H9 (cell line): ENCODE measurements at regions not wholly inside any gene's neighbourhood (a gene's known extent, or its start where the extent isn't known, plus 50 kb on each side); places are given as distances from the start of the nearest gene placed in this dataset.

Experiments used
- DNase-seq: peaks from one replicate; pipeline ENCODE4 v3.0.0-alpha.2; 2017
- H2AFZ ChIP-seq: one replicate; pipeline ENCODE4 v1.6.1; 2013; ENCODE audit warnings: mild to moderate bottlenecking, low read length, control low read depth, moderate library complexity
- H2AK5ac ChIP-seq: 2 replicates; pipeline ENCODE4 v1.6.1; 2013; ENCODE audit warnings: low read length, control low read depth, mixed read lengths; ENCODE audit not compliant: insufficient read length
- H2BK120ac ChIP-seq: one replicate; pipeline ENCODE4 v1.6.1; 2013; ENCODE audit warnings: low read depth, mild to moderate bottlenecking, low read length, control low read depth, inconsistent platforms; ENCODE audit not compliant: poor library complexity, severe bottlenecking
- H2BK12ac ChIP-seq: 2 replicates; pipeline ENCODE4 v1.6.1; 2013; ENCODE audit warnings: low read length, control low read depth, mixed read lengths, low read depth; ENCODE audit not compliant: insufficient read length
- H2BK15ac ChIP-seq: 2 replicates; pipeline ENCODE4 v1.6.1; 2013; ENCODE audit warnings: low read depth, low read length, control low read depth
- H2BK20ac ChIP-seq: one replicate; pipeline ENCODE4 v1.6.1; 2013; ENCODE audit warnings: low read depth, mild to moderate bottlenecking, low read length, control low read depth, inconsistent platforms; ENCODE audit not compliant: poor library complexity, severe bottlenecking
- H2BK5ac ChIP-seq: 2 replicates; pipeline ENCODE4 v1.6.1; 2013; ENCODE audit warnings: low read length, control low read depth, mixed read lengths; ENCODE audit not compliant: insufficient read length
- H3K14ac ChIP-seq: 2 replicates; pipeline ENCODE4 v1.6.1; 2013; ENCODE audit warnings: low read length, control low read depth; ENCODE audit not compliant: insufficient read depth
- H3K18ac ChIP-seq: 2 replicates; pipeline ENCODE4 v1.6.1; 2013; ENCODE audit warnings: low read depth, mild to moderate bottlenecking, mixed read lengths, low read length, control low read depth; ENCODE audit not compliant: insufficient read length
- H3K23ac ChIP-seq: 2 replicates; pipeline ENCODE4 v1.6.1; 2013; ENCODE audit warnings: low read length, control low read depth, mixed read lengths, low read depth; ENCODE audit not compliant: insufficient read length
- H3K23me2 ChIP-seq: 2 replicates; pipeline ENCODE4 v1.6.1; 2013; ENCODE audit warnings: low read depth, mild to moderate bottlenecking, mixed read lengths, low read length, control low read depth; ENCODE audit not compliant: insufficient read length, poor library complexity, severe bottlenecking
- H3K27ac ChIP-seq: 2 replicates; pipeline ENCODE4 v1.5.1; 2013; ENCODE audit warnings: low read length, control low read depth, mixed read lengths, low read depth; ENCODE audit not compliant: insufficient read length
- H3K27me3 ChIP-seq: 2 replicates; pipeline ENCODE4 v1.6.1; 2013; ENCODE audit warnings: low read length, control low read depth, inconsistent platforms; ENCODE audit not compliant: insufficient read depth
- H3K4ac ChIP-seq: 2 replicates; pipeline ENCODE4 v1.6.1; 2013; ENCODE audit warnings: low read depth, mild to moderate bottlenecking, control low read depth, inconsistent platforms, low read length, moderate library complexity
- H3K4me1 ChIP-seq: 2 replicates; pipeline ENCODE4 v1.6.1; 2013; ENCODE audit warnings: low read length, control low read depth, inconsistent platforms; ENCODE audit not compliant: insufficient read depth
- H3K4me2 ChIP-seq: 2 replicates; pipeline ENCODE4 v1.6.1; 2013; ENCODE audit warnings: low read length, control low read depth, mixed read lengths; ENCODE audit not compliant: insufficient read length, insufficient read depth
- H3K56ac ChIP-seq: 2 replicates; pipeline ENCODE4 v1.6.1; 2013; ENCODE audit warnings: low read depth, mild to moderate bottlenecking, mixed read lengths, low read length, control low read depth; ENCODE audit not compliant: insufficient read length
- H3K79me1 ChIP-seq: 2 replicates; pipeline ENCODE4 v1.6.1; 2013; ENCODE audit warnings: low read depth, mild to moderate bottlenecking, moderate library complexity, low read length, control low read depth, inconsistent platforms; ENCODE audit not compliant: insufficient read depth, poor library complexity, severe bottlenecking
- H3K79me2 ChIP-seq: 2 replicates; pipeline ENCODE4 v1.6.1; 2013; ENCODE audit warnings: low read length, control low read depth, inconsistent platforms; ENCODE audit not compliant: insufficient read depth
- H3K9ac ChIP-seq: 2 replicates; pipeline ENCODE4 v1.6.1; 2013; ENCODE audit warnings: low read length, control low read depth, mixed read lengths; ENCODE audit not compliant: insufficient read length; ENCODE audit errors: extremely low read depth
- H3K9me3 ChIP-seq: one replicate; pipeline ENCODE4 v1.6.1; 2013; ENCODE audit warnings: low read depth, low read length, inconsistent platforms; ENCODE audit not compliant: control insufficient read depth
- H3T11ph ChIP-seq: one replicate; pipeline ENCODE4 v1.6.1; 2013; ENCODE audit warnings: mild to moderate bottlenecking, low read length, control low read depth, inconsistent platforms
- H4K20me1 ChIP-seq: one replicate; pipeline ENCODE4 v1.6.1; 2013; ENCODE audit not compliant: control insufficient read depth, insufficient read length, insufficient read depth
- H4K5ac ChIP-seq: 2 replicates; pipeline ENCODE4 v1.6.1; 2013; ENCODE audit warnings: low read depth, mild to moderate bottlenecking, mixed read lengths, low read length, control low read depth; ENCODE audit not compliant: insufficient read length
- H4K8ac ChIP-seq: replicated peaks from 2 replicates; pipeline ENCODE4 v1.6.1; 2013; ENCODE audit warnings: low read length, control low read depth, mixed read lengths, low read depth; ENCODE audit not compliant: insufficient read length
- H4K91ac ChIP-seq: 2 replicates; pipeline ENCODE4 v1.6.1; 2013; ENCODE audit warnings: low read depth, mild to moderate bottlenecking, moderate library complexity, mixed read lengths, low read length, control low read depth; ENCODE audit not compliant: insufficient read length
- H3K27ac Mint-ChIP-seq, 3 experiments: 2 replicates in 2 of 3; 3 replicates in 1 of 3; pipeline ENCODE4 v1.8.0; 2020 to 2021; ENCODE audit warnings: mixed read lengths in 3 of 3, mild to moderate bottlenecking in 1 of 3, moderate library complexity in 1 of 3
- H3K27me3 Mint-ChIP-seq: 2 replicates; pipeline ENCODE4 v1.8.0; 2021; ENCODE audit warnings: low read depth, mild to moderate bottlenecking, moderate library complexity, mixed read lengths
- H3K36me3 Mint-ChIP-seq, 3 experiments: 2 replicates in 2 of 3; 3 replicates in 1 of 3; pipeline ENCODE4 v1.8.0; 2020 to 2021; ENCODE audit warnings: low read depth in 3 of 3, mixed read lengths in 3 of 3; ENCODE audit not compliant: insufficient read depth in 1 of 3
- H3K4me1 Mint-ChIP-seq, 2 experiments: 2 replicates each; pipeline ENCODE4 v1.8.0; 2020; ENCODE audit warnings: mixed read lengths in 2 of 2
- H3K4me3 Mint-ChIP-seq, 2 experiments: 2 replicates in 1 of 2; 3 replicates in 1 of 2; pipeline ENCODE4 v1.8.0; 2020 to 2021; ENCODE audit warnings: mild to moderate bottlenecking in 2 of 2, mixed read lengths in 2 of 2, moderate library complexity in 1 of 2
- H3K9me3 Mint-ChIP-seq, 2 experiments: 2 replicates in 1 of 2; 3 replicates in 1 of 2; pipeline ENCODE4 v1.8.0; 2020; ENCODE audit warnings: mild to moderate bottlenecking in 2 of 2, mixed read lengths in 2 of 2, moderate library complexity in 1 of 2
- WGBS: extraction: QIAGEN DNeasy Blood & Tissue Kit; methylation state at CpG from one replicate; pipeline ENCODE4 v1.1.7; 2013; ENCODE audit warnings: missing lambda C conversion rate, low lambda C conversion rate, mixed read lengths; ENCODE audit not compliant: insufficient read length; ENCODE audit errors: extremely low coverage; 5-methylcytosine and 5-hydroxymethylcytosine counted together
- TF ChIP-seq, protein P1 (sequence below): fragments of 200-600 bp; sonication (generic); conservative IDR thresholded peaks from 3 replicates; pipeline ENCODE4 v1.8.0; 2021; ENCODE audit warnings: antibody characterized with exemption, mild to moderate bottlenecking

DNA sequence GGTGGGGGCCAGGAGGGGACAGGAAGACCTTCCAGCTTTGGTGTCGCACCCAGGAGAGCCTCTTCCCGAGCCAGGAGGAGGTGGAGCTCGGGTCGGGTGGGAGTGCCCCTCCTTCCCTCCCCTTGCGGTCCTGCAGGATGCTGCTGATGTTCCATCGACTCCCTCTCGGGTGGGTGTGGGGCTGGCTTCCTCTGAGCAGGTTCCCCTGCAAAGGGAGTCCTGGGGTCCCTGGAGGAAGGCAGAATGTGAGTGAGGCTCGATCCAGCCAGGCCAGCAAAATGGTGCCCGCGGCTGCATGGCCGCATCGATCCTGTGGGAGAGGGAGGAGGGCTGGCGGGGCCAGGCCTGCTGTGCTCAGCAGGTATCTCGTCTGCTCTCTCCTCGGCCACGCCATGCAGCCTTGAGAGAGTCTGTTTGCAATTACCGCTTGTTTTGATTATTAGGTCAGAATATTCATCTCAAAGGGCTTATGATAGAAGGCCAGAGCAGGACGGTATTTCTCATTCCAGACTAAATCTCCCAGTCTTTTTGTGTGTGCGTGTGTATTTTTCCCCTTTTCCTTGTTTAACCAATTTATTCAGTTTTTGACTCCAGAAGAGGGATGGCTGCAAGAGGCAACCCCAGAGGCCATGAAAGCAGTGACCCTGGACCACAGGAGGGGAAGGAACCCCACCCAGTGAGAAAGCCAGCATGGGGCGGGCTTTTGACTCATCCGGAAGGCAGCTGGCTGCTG, 137.3 kb upstream of the ZMIZ1 start:
- TF ChIP-seq, protein P1, sequence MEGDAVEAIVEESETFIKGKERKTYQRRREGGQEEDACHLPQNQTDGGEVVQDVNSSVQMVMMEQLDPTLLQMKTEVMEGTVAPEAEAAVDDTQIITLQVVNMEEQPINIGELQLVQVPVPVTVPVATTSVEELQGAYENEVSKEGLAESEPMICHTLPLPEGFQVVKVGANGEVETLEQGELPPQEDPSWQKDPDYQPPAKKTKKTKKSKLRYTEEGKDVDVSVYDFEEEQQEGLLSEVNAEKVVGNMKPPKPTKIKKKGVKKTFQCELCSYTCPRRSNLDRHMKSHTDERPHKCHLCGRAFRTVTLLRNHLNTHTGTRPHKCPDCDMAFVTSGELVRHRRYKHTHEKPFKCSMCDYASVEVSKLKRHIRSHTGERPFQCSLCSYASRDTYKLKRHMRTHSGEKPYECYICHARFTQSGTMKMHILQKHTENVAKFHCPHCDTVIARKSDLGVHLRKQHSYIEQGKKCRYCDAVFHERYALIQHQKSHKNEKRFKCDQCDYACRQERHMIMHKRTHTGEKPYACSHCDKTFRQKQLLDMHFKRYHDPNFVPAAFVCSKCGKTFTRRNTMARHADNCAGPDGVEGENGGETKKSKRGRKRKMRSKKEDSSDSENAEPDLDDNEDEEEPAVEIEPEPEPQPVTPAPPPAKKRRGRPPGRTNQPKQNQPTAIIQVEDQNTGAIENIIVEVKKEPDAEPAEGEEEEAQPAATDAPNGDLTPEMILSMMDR = no peak
- Mint-ChIP-seq H3K4me1 (peaks cover 17 to 28% of the 10 kb centered on the region in 2 experiments), H3K9me3 (no peaks in the 10 kb centered on the region), H3K36me3 (no peaks in the 10 kb centered on the region), H3K27me3 (peaks cover 50% of the 10 kb centered on the region), H3K27ac (no peak overlapping the region; a peak in 1 of 7 replicates), H3K4me3 (no peak overlapping the region)
- Histone ChIP-seq H2BK15ac (no peak overlapping the region), H2BK20ac (no peak overlapping the region), H3K79me1 (no peaks in the 10 kb centered on the region), H4K8ac (no peak overlapping the region), H3K79me2 (no peaks in the 10 kb centered on the region), H2BK5ac (no peak overlapping the region), H3K9ac (no peak overlapping the region), H3K14ac (no peak overlapping the region; the same call in 1 of the 2 replicates), H3K9me3 (no peaks in the 10 kb centered on the region), H2BK120ac (no peak overlapping the region), H4K5ac (no peak overlapping the region), H3K27ac (no peak overlapping the region), H3K4me1 (no peaks in the 10 kb centered on the region), H2AK5ac (no peak overlapping the region), H3K18ac (no peak overlapping the region), H2AFZ (no peak overlapping the region), H3K4me2 (no peak overlapping the region), H2BK12ac (no peak overlapping the region), H4K91ac (no peak overlapping the region), H3K23me2 (no peaks in the 10 kb centered on the region), H3K27me3 (no peaks in the 10 kb centered on the region), H3K4ac (no peak overlapping the region), H4K20me1 (no peaks in the 10 kb centered on the region), H3K56ac (no peak overlapping the region), H3T11ph (no peak overlapping the region), H3K23ac (no peak overlapping the region)
- no peak for DNase-seq
- no CpG with 5 or more reads among the region's 21 CpGs for WGBS
